Neural cell (in vitro differentiated cells): ENCODE measurements at regions not wholly inside any gene's neighbourhood (a gene's known extent, or its start where the extent isn't known, plus 50 kb on each side); places are given as distances from the start of the nearest gene placed in this dataset.

Source experiments
- H2AFZ ChIP-seq: fragments of 200-600, 300-800 bp; sonication (generic), shearing (Covaris generic); 2 replicates; pipeline ENCODE4 v1.6.0; 2014; ENCODE audit warnings: low read depth, mild to moderate bottlenecking, antibody characterized with exemption, low read length, moderate library complexity
- H3F3A ChIP-seq: fragments of 200-600 bp; shearing (Covaris generic); 2 replicates; pipeline ENCODE4 v1.6.1; 2016; ENCODE audit warnings: mild to moderate bottlenecking, moderate library complexity, mixed read lengths, antibody characterized with exemption, low read length; ENCODE audit not compliant: insufficient read depth, poor library complexity, severe bottlenecking
- H3K27ac ChIP-seq: fragments of 200-600, 300-800 bp; sonication (generic), shearing (Covaris generic); 2 replicates; pipeline ENCODE4 v1.5.1; 2014; ENCODE audit warnings: mild to moderate bottlenecking, low read length, moderate library complexity
- H3K27me3 ChIP-seq: fragments of 300-800, 200-600 bp; sonication (generic), shearing (Covaris generic); 2 replicates; pipeline ENCODE4 v1.6.0; 2014; ENCODE audit warnings: mild to moderate bottlenecking, low read depth, low read length, moderate library complexity; ENCODE audit not compliant: insufficient read depth
- H3K36me3 ChIP-seq: fragments of 300-800, 200-600 bp; sonication (generic), shearing (Covaris generic); 2 replicates; pipeline ENCODE4 v1.5.1; 2014; ENCODE audit warnings: mild to moderate bottlenecking, antibody characterized with exemption, low read length, moderate library complexity; ENCODE audit not compliant: insufficient read depth
- H3K4me2 ChIP-seq: fragments of 300-800, 200-600 bp; sonication (generic), shearing (Covaris generic); 2 replicates; pipeline ENCODE4 v1.6.0; 2014; ENCODE audit warnings: mild to moderate bottlenecking, low read length
- H3K4me3 ChIP-seq: fragments of 300-800, 200-600 bp; sonication (generic), shearing (Covaris generic); 2 replicates; pipeline ENCODE4 v1.5.1; 2014; ENCODE audit warnings: mild to moderate bottlenecking, low read length, moderate library complexity
- H3K79me2 ChIP-seq: fragments of 200-600 bp; shearing (Covaris generic); replicated peaks from 2 replicates; pipeline ENCODE4 v1.6.0; 2014; ENCODE audit warnings: mild to moderate bottlenecking, low read length, moderate library complexity; ENCODE audit not compliant: insufficient read depth
- H3K9ac ChIP-seq: fragments of 300-800, 200-600 bp; sonication (generic), shearing (Covaris generic); 2 replicates; pipeline ENCODE4 v1.6.1; 2016; ENCODE audit warnings: mild to moderate bottlenecking, low read length, mixed read lengths
- H3K9me2 ChIP-seq: fragments of 200-600 bp; shearing (Covaris generic); 2 replicates; pipeline ENCODE4 v1.6.1; 2016; ENCODE audit warnings: mild to moderate bottlenecking, low read length, mixed read lengths; ENCODE audit not compliant: insufficient read depth
- H3K9me3 ChIP-seq: fragments of 200-600, 300-800 bp; sonication (generic), shearing (Covaris generic); 2 replicates; pipeline ENCODE4 v1.6.1; 2016; ENCODE audit warnings: mild to moderate bottlenecking, mixed run types, low read length, moderate library complexity, mixed read lengths
- H4K20me1 ChIP-seq: fragments of 200-600 bp; shearing (Covaris generic); 2 replicates; pipeline ENCODE4 v1.6.1; 2016; ENCODE audit warnings: mild to moderate bottlenecking, mixed run types; ENCODE audit not compliant: insufficient read depth
- CTCF ChIP-seq: fragments of 450-650 bp; IDR thresholded peaks from 2 replicates; pipeline ENCODE4 v1.5.1; 2014; ENCODE audit warnings: antibody characterized with exemption, mild to moderate bottlenecking, moderate library complexity; ENCODE audit not compliant: poor library complexity, severe bottlenecking
- EP300 ChIP-seq: fragments of 450-650 bp; conservative IDR thresholded peaks from 2 replicates; pipeline ENCODE4 v1.6.1; 2014; ENCODE audit warnings: antibody characterized with exemption, mild to moderate bottlenecking, moderate library complexity; ENCODE audit not compliant: poor library complexity, severe bottlenecking
- EZH2 ChIP-seq: fragments of 200-600, 300-800 bp; shearing (Covaris generic), sonication (generic); IDR thresholded peaks from 2 replicates; pipeline ENCODE4 v1.6.1; 2014; ENCODE audit warnings: antibody characterized with exemption, low read length, borderline replicate concordance, mild to moderate bottlenecking; ENCODE audit not compliant: insufficient read depth, poor library complexity, severe bottlenecking
- MXI1 ChIP-seq: fragments of 450-650 bp; conservative IDR thresholded peaks from 2 replicates; pipeline ENCODE4 v1.6.1; 2014; ENCODE audit warnings: antibody characterized with exemption, mild to moderate bottlenecking; ENCODE audit not compliant: poor library complexity, severe bottlenecking
- POLR2AphosphoS5 ChIP-seq: IDR thresholded peaks from 2 replicates; pipeline ENCODE4 v1.6.1; 2012
- RAD21 ChIP-seq: fragments of 450-650 bp; conservative IDR thresholded peaks from 2 replicates; pipeline ENCODE4 v1.6.1; 2014; ENCODE audit warnings: antibody characterized with exemption, mild to moderate bottlenecking, moderate library complexity
- REST ChIP-seq: IDR thresholded peaks from 2 replicates; pipeline ENCODE4 v1.6.1; 2012; ENCODE audit warnings: borderline replicate concordance
- SMC3 ChIP-seq: fragments of 450-650 bp; conservative IDR thresholded peaks from 2 replicates; pipeline ENCODE4 v1.6.1; 2014; ENCODE audit warnings: antibody characterized with exemption, mild to moderate bottlenecking, moderate library complexity; ENCODE audit not compliant: poor library complexity
- TAF1 ChIP-seq: IDR thresholded peaks from 2 replicates; pipeline ENCODE4 v1.6.1; 2012; ENCODE audit warnings: low read depth

- Histone ChIP-seq H3K79me2 (no peaks in the 10 kb centered on the region), H3K9me2 (no peaks in the 10 kb centered on the region), H3K4me3 (no peak overlapping the region), H3K9me3 (no peaks in the 10 kb centered on the region), H3K36me3 (no peaks in the 10 kb centered on the region), H3K27me3 (no peaks in the 10 kb centered on the region), H3F3A (no peaks in the 10 kb centered on the region), H3K9ac (no peak overlapping the region), H4K20me1 (no peaks in the 10 kb centered on the region), H3K27ac (no peak overlapping the region), H2AFZ (no peak overlapping the region), H3K4me2 (no peak overlapping the region)
- TF ChIP-seq REST, result no peak
- no peak for TF ChIP-seq MXI1
- TF ChIP-seq SMC3, result no peak
- no peak for TF ChIP-seq RAD21
- TF ChIP-seq CTCF, result no peak
- no peak for TF ChIP-seq TAF1
- no peak for TF ChIP-seq POLR2AphosphoS5
- TF ChIP-seq EP300, result no peak
- TF ChIP-seq EZH2, result no peak
Measured at GRCh38 chr9:108056084-108056804, 566.7 kb upstream of the KLF4 start.

GRCh38 chr9:108054131-108054630 lies 564.6 kb upstream of the KLF4 start:
- H3K9me3 ChIP-seq, result no peaks in the 10 kb centered on the region
- H3K9ac ChIP-seq, result no peak overlapping the region
- no peak overlapping the region for H3K4me2 ChIP-seq
- H3K79me2 ChIP-seq, result no peaks in the 10 kb centered on the region
- no peaks in the 10 kb centered on the region for H4K20me1 ChIP-seq
- no peaks in the 10 kb centered on the region for H3K9me2 ChIP-seq
- no peak overlapping the region for H2AFZ ChIP-seq
- H3K27ac ChIP-seq, result no peak overlapping the region
- H3K4me3 ChIP-seq, result no peak overlapping the region
- no peak for TF ChIP-seq SMC3
- no peak for TF ChIP-seq POLR2AphosphoS5
- no peak for TF ChIP-seq RAD21
- no peak for TF ChIP-seq CTCF
- TF ChIP-seq MXI1, result no peak
- no peak for TF ChIP-seq REST
- TF ChIP-seq TAF1, result no peak
- no peak for TF ChIP-seq EP300
- no peak for TF ChIP-seq EZH2
- no peaks in the 10 kb centered on the region for H3F3A ChIP-seq
- no peaks in the 10 kb centered on the region for H3K27me3 ChIP-seq
- no peaks in the 10 kb centered on the region for H3K36me3 ChIP-seq
